Natural killer cell treated with Interleukin-12 subunit alpha and Interleukin-12 subunit beta and Interleukin-15 and Interleukin-18, amount 100 ng/mL, for 72 hours (primary cell): ENCODE measurements at regions not wholly inside any gene's neighbourhood (a gene's known extent, or its start where the extent isn't known, plus 50 kb on each side); places are given as distances from the start of the nearest gene placed in this dataset.

Experiments used
- ATAC-seq, 2 donors: fragments of 150-1000 bp; cut with Tn5 transposase in 1 of 2; sonication (Bioruptor Pico), chemical (Tn5 transposase) in 1 of 2; 2 replicates each; pipeline ENCODE4 v1.10.0; 2021
- DNase-seq: peaks from one replicate; pipeline ENCODE4 v3.0.0; 2022; ENCODE audit warnings: low spot score
- H3K27ac Mint-ChIP-seq, 2 donors: 1 replicate in 1 of 2; 2 replicates in 1 of 2; pipeline ENCODE4 v1.8.0; 2022; ENCODE audit warnings: mixed read lengths in 2 of 2, mild to moderate bottlenecking in 1 of 2, moderate library complexity in 1 of 2
- H3K27me3 Mint-ChIP-seq, 2 donors: 1 replicate in 1 of 2; 2 replicates in 1 of 2; pipeline ENCODE4 v1.8.0; 2022; ENCODE audit warnings: mixed read lengths in 2 of 2
- H3K36me3 Mint-ChIP-seq: one replicate; pipeline ENCODE4 v1.8.0; 2022; ENCODE audit warnings: mixed read lengths
- H3K4me1 Mint-ChIP-seq, 2 donors: 1 replicate in 1 of 2; 2 replicates in 1 of 2; pipeline ENCODE4 v1.8.0; 2022; ENCODE audit warnings: low read depth in 2 of 2, mixed read lengths in 2 of 2, mild to moderate bottlenecking in 1 of 2
- H3K4me3 Mint-ChIP-seq: one replicate; pipeline ENCODE4 v1.8.0; 2022; ENCODE audit warnings: mixed read lengths
- H3K9me3 Mint-ChIP-seq: 2 replicates; pipeline ENCODE4 v1.8.0; 2022; ENCODE audit warnings: mixed read lengths

GRCh38 chr2:20882466-20883170 lies 59.7 kb upstream of the LDAH start:
- no peak for DNase-seq
- Mint-ChIP-seq H3K27me3 (peaks cover 9 to 24% of the 10 kb centered on the region in 2 donors), H3K4me3 (no peak overlapping the region), H3K36me3 (no peaks in the 10 kb centered on the region), H3K4me1 (no peaks in the 10 kb centered on the region), H3K9me3 (no peaks in the 10 kb centered on the region), H3K27ac (no peak overlapping the region)
- no peak for ATAC-seq

- Mint-ChIP-seq H3K36me3 (no peaks in the 10 kb centered on the region), H3K4me1 (no peaks in the 10 kb centered on the region), H3K27me3 (peaks cover 9 to 21% of the 10 kb centered on the region in 2 donors), H3K9me3 (no peaks in the 10 kb centered on the region), H3K4me3 (no peak overlapping the region), H3K27ac (no peak overlapping the region)
- DNase-seq (no peak), ATAC-seq (peak in 1 of 2 donors; percentile 17)
Observed at GRCh38 chr2:20880221-20880771, 57.4 kb upstream of the LDAH start.

- peak in 1 of 2 donors; percentile 62 for ATAC-seq
- Mint-ChIP-seq H3K36me3 (no peaks in the 10 kb centered on the region), H3K4me3 (no peak overlapping the region), H3K27ac (no peak overlapping the region), H3K27me3 (peaks cover 14 to 26% of the 10 kb centered on the region in 2 donors), H3K9me3 (peaks cover 4% of the 10 kb centered on the region), H3K4me1 (no peaks in the 10 kb centered on the region)
- DNase-seq, result no peak
Observed at GRCh38 chr2:20879221-20879620, 56.3 kb upstream of the LDAH start.

- DNase-seq (no peak), ATAC-seq (no peak)
- H3K36me3 Mint-ChIP-seq, result no peaks in the 10 kb centered on the region
- H3K9me3 Mint-ChIP-seq, result peaks cover 4% of the 10 kb centered on the region
- peaks cover 9 to 21% of the 10 kb centered on the region in 2 donors for H3K27me3 Mint-ChIP-seq
- H3K4me1 Mint-ChIP-seq, result no peaks in the 10 kb centered on the region
- H3K27ac Mint-ChIP-seq, result no peak overlapping the region
- no peak overlapping the region for H3K4me3 Mint-ChIP-seq
Observed at GRCh38 chr2:20877960-20878359, 55.1 kb upstream of the LDAH start.
